HG03469 (cell line): ENCODE measurements at regions not wholly inside any gene's neighbourhood (a gene's known extent, or its start where the extent isn't known, plus 50 kb on each side); places are given as distances from the start of the nearest gene placed in this dataset.
"Not testable (repeated sequence)": the region's sequence is repeated elsewhere in the genome, so short reads cannot be mapped to it uniquely, and the experiment has no call there.

Source experiments
- ATAC-seq: cut with Tn5 transposase; IDR thresholded peaks from one replicate; pipeline ENCODE4 v1.9.1; 2021; ENCODE audit warnings: mild to moderate bottlenecking, moderate library complexity, moderate number of reproducible peaks; ENCODE audit not compliant: unreplicated experiment

DNA sequence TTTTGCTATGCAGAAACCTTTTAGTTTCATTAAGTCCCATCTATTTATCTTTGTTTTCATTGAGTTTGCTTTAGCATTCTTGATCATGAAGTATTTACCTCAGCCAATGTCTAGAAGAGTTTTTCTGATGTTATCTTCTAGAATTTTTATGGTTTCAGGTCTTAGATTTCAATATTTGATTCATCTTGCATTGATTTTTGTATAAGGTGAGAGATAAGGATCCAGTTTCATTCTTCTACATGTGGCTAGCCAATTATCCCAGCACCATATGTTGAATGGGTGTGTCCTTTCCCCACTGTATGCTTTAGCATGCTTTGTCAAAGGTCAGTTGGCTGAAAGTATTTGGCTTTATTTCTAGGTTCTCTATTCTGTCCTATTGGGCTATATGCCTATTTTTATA is 395.2 kb downstream of the HGF start:
- ATAC-seq: not testable (repeated sequence)

GRCh38 chr7:81370822-81371221 is 399.0 kb downstream of the HGF start:
- no peak for ATAC-seq

- no peak for ATAC-seq
Observed at GRCh38 chr7:81367326-81367931, 402.4 kb downstream of the HGF start.

DNA sequence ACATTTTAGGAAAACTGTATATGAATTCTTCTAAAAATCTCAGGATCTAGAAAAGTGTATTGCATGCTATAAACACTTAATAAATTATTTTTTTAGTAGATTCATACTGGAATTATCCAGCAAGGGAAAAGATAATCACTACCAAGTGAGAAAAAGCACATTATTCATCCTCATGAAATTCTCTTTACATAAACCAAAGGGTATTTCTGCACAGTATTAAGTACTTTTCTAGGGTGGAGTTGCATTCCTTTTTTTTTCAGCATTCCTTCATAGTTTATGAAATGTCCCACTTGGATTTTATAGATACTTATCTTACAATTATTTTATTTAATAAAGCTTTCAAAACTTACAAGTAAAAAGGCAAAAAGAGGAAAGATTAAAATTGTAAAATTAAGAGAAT is 403.3 kb downstream of the HGF start:
- ATAC-seq: no peak

GRCh38 chr7:81361769-81362312 is 408.0 kb downstream of the HGF start:
- no peak for ATAC-seq

GRCh38 chr7:81355911-81356310 is 413.9 kb downstream of the HGF start:
- ATAC-seq: no peak

GRCh38 chr7:81349044-81349443 is 420.8 kb downstream of the HGF start:
- ATAC-seq: no peak

DNA sequence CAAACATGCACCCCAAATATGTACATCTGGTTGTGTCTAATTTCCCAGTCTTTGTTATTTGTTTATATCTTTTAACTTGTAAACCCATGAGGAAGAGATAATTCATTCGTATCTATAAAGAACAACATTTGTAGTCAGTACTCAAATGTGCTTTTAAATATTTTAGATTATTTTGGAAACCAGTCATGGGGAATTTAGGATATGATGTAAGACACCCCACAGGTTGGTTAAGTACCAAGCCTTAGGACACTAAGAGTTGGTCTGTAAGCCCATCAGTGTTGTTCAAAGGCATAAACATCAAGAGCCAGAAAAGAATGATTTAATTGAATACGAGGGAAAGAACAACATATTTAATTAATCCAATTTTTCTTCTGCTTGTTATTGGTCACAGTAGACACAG is 421.1 kb upstream of the SEMA3C start:
- ATAC-seq: no peak

GRCh38 chr7:81333536-81333935 is 414.7 kb upstream of the SEMA3C start:
- no peak for ATAC-seq

DNA sequence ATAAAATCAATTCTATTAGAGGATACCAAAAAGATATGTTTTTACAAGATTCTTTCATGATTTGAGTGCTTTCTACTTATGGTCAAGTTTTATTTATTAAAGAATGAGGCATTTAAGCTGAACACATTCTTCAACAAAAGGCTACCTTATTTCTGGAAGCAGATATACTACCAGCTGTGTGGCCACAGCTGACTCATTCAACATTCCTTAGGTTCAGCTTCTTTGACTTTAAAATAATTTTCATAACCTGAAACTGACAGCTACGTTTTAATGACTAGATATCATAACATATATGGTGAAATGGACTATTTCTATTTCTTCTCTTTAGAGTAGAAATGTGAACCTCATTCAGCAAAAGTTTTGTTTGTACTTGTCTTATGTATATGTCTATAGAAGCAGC is 414.2 kb upstream of the SEMA3C start:
- ATAC-seq: no peak

DNA sequence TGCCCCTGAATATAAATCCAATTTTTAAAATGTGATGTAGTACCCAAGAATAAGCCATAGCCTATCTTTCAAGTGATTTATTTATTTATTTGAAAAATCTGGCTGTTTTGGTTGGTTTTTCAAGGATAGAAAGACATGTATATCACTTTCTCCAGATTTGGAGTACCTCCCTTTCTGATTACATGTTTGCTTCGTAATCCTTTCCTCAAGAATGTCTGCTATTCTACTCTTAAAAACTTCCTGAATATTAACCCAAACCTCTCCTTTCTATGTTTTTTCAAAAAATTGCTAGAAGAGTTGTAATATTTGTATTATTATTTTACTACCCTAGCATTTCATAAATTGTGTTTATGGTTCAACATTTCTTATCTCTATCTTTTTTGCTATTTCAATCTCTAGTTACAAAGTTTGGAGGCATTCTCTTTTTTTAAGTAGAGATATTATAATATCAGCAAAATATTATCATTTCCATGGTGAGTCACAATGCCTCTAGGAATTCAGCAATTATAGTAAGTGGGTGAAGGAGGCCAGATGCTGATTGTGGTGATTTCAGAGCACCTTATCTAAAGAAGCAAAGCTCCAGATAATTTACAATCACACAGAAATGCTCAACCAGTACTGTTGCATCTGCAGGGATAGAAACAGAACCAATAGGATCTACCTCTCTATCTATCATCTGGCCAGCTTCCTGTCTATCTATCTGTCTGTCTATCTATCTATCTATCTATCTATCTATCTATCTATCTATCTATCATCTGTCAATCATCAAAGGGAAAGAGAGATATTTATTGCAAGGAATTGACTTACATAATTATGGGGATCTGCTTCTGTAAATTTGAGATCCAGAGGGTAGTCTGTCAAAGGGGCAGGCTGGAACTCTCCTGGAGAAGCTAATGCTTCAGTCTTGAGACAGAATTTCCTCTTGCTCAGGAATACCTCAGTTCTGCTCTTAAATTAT is 412.5 kb upstream of the SEMA3C start:
- no peak for ATAC-seq

DNA sequence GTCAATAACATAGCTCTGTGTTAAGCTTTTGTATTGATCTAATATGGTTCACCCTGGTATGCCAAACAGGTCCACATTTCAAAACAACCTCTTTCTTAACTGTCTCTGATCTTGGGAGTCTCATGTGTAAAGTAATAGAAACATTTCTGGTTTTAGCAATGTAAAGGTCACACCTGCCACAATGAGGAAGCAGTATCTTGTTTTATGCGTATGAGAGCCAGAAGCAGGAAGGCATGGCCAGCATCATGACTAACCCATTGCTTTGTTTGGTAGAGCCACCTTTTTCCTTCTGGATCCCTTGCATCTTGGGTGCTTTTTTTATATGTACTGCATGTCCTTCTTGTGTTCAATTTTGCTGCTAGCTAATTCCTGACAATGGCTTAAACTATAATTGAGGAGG is 411.3 kb upstream of the SEMA3C start:
- ATAC-seq: no peak

- no peak for ATAC-seq
Observed at GRCh38 chr7:81327468-81328266, 408.8 kb upstream of the SEMA3C start.

DNA sequence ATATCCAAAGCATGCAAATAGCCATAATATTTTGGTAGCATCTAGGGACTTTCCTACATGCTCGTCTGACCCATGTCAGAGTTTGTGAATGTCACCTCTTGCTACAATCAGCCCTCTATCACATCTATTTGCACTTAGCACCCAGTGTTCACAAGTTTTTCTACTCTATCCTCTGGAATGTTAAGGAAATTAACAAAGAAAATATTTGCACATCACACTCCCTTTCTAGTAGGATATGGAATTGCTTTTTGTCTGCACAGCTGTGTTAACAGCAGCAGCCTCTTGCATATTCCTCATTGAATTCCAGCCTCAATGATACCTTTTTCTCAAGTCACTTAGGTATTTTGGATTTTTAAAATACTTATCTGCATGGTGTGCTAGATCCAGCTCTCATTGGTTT is 403.1 kb upstream of the SEMA3C start:
- ATAC-seq: no peak

DNA sequence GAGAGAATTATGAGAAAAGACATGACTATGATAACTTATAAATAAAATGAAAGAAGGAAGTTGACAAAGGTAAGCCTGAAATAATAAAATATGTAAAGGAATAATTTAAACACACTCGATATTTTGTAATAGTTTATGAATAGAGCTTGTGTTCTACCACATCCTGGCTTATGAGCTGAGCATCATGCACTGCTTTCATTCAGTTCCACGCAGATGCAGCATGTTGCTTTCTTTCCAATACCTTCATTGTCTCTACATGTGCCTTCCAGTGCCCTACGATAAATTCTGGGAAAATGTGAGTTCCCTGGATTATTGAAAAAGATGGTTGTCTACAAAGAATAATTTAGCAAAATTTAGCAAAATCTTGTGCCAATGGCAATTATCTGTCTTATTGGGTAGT is 398.9 kb upstream of the SEMA3C start:
- no peak for ATAC-seq

DNA sequence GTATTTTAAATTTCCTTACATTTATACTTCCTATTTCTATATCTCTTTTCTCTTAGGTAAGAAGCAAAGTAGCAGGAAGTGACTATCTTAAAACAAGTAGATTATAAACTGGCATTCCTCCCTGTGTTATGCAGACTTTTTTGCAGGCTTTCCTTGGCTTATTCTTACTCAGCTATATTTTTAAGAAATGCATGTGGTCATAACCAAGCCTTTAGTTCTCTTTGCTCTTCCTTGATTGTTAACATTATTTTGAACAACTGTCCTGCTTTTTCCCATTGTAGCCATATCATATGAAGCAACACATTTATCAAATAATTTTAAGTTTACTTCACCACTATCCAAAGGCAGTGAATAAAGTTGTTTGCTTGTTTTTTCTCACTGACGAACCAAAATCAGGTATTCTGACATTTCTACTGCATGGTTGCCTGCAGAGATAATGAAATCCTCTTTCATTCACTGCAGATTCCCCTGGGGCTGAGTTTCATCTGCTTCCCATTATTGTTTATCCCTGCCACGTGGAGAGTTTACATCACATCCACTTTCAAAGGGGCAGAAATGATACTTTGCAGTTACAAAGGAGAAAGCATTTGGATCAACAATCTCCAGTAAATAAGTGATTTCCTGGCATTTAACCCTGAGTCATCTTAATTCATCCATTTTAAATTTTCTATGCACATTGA is 389.9 kb upstream of the SEMA3C start:
- no peak for ATAC-seq

DNA sequence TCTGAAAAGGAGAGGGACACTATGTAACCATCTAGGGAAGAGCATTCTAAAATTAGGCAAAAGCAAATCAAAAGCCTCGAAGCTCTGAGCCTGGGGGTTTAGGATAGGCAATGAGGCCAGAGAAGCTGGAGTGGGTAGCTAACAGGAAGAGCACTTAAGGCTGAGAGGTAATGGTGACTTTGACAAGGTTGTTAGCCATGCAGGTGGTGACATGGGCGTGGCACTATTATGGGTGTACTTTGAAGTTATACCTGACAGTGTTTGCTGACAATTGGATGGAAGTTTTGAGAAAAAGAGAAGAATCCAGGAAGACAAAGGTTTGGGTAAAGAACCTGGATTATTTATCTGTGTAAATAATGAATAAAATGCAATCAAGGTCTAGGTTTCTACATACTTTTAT is 383.0 kb upstream of the SEMA3C start:
- ATAC-seq: no peak

DNA sequence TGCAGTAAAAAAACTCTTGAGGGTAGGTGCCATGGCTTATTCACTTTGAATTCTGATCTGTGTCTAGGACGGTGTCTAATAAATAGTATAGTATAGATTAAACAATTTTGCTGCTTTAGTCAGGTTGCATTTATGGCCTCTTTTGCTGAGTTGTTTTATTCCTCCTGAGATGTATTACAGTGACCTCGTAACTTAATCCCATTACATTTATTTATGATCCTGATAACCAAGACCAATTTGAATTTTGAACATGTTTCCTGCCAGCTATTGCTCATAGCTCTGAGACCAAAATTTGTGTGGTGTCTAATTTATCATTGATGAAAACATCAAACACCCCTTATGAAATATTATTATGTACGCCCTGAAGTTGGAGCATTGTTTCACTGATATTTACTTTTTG is 381.9 kb upstream of the SEMA3C start:
- ATAC-seq: no peak

DNA sequence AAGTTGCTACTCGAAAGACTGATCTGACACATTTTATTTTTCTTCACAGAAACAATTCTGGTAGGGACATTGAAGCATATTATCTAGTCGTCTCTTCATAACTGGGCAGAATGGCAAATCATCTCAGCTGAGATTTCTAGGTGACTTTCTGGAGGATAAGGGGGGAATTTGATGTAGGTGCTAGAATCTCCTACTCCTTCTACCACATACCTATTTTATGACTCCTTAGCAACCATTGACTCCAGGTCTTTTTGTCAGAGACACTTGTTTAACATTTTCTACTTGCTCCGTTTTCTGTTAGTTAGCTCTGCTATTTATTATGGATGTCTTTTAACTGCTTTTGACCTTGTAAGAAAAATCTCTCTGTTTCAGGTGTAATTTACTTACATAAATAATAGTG is 380.9 kb upstream of the SEMA3C start:
- no peak for ATAC-seq

- no peak for ATAC-seq
Observed at GRCh38 chr7:81298951-81299666, 380.3 kb upstream of the SEMA3C start.
